OCI-LY3 (cell line): ENCODE measurements at regions not wholly inside any gene's neighbourhood (a gene's known extent, or its start where the extent isn't known, plus 50 kb on each side); places are given as distances from the start of the nearest gene placed in this dataset.

Experiments used
- H2AFZ ChIP-seq: fragments of 200-600, 300-600 bp; shearing (Covaris generic); 2 replicates; pipeline ENCODE4 v1.6.0; 2014; ENCODE audit warnings: antibody characterized with exemption, low read depth, low read length
- H3K27ac ChIP-seq: fragments of 200-600, 300-600 bp; sonication (generic); 2 replicates; pipeline ENCODE4 v1.5.1; 2014; ENCODE audit warnings: mild to moderate bottlenecking, low read length, moderate library complexity, mixed read lengths
- H3K27me3 ChIP-seq: fragments of 200-600, 300-600 bp; sonication (generic); 2 replicates; pipeline ENCODE4 v1.6.1; 2014; ENCODE audit warnings: low read depth, low read length, mixed read lengths
- H3K36me3 ChIP-seq: fragments of 200-600, 300-600 bp; sonication (generic); replicated peaks from 2 replicates; pipeline ENCODE3; 2014; ENCODE audit warnings: low read depth, low read length, mixed read lengths
- H3K4me1 ChIP-seq: fragments of 300-600, 200-600 bp; sonication (generic); 2 replicates; pipeline ENCODE4 v1.6.1; 2014; ENCODE audit warnings: low read length, mixed read lengths
- H3K4me2 ChIP-seq: fragments of 200-600, 300-600 bp; sonication (generic); 2 replicates; pipeline ENCODE4 v1.6.1; 2014; ENCODE audit warnings: low read length, mixed read lengths
- H3K4me3 ChIP-seq: fragments of 300-600, 200-600 bp; sonication (generic); 2 replicates; pipeline ENCODE4 v1.5.1; 2014; ENCODE audit warnings: antibody characterized with exemption, mild to moderate bottlenecking, low read length, moderate library complexity
- H3K79me2 ChIP-seq: fragments of 300-600, 200-600 bp; shearing (Covaris generic); 2 replicates; pipeline ENCODE4 v1.6.1; 2014; ENCODE audit warnings: mild to moderate bottlenecking, low read length, mixed read lengths
- H3K9ac ChIP-seq: fragments of 300-600, 200-600 bp; shearing (Covaris generic); 2 replicates; pipeline ENCODE4 v1.6.0; 2014; ENCODE audit warnings: mild to moderate bottlenecking, low read length, moderate library complexity
- H3K9me3 ChIP-seq: fragments of 200-600, 300-600 bp; shearing (Covaris generic); 2 replicates; pipeline ENCODE4 v1.6.1; 2014; ENCODE audit warnings: low read length, mixed read lengths; ENCODE audit not compliant: insufficient read depth
- H4K20me1 ChIP-seq: fragments of 200-600, 300-600 bp; sonication (generic); 2 replicates; pipeline ENCODE4 v1.6.1; 2016; ENCODE audit warnings: low read length, mixed read lengths; ENCODE audit not compliant: insufficient read depth
- EZH2phosphoT487 ChIP-seq: fragments of 200-600 bp; shearing (Covaris generic); IDR thresholded peaks from 2 replicates; pipeline ENCODE4 v1.6.1; 2018; ENCODE audit warnings: antibody characterized with exemption, mixed run types, low read depth
- TF ChIP-seq, protein P1 (sequence below): fragments of 200-600, 300-600 bp; sonication (generic); IDR thresholded peaks from 2 replicates; pipeline ENCODE4 v1.5.1; 2014; ENCODE audit warnings: antibody characterized with exemption, low read length, low read depth

GRCh38 chr18:45274026-45274425 lies 341.2 kb upstream of the SLC14A2 start:
- 0 out of 2 replicates have a peak, but pooled peaks cover 2% of the 10 kb centered on the region for H3K4me1 ChIP-seq
- no peak overlapping the region for H3K4me2 ChIP-seq
- peaks cover 10% of the 10 kb centered on the region; the same call in 1 of the 2 replicates for H3K9me3 ChIP-seq
- no peaks in the 10 kb centered on the region for H3K36me3 ChIP-seq
- H4K20me1 ChIP-seq = no peaks in the 10 kb centered on the region
- no peak overlapping the region for H2AFZ ChIP-seq
- H3K9ac ChIP-seq = no peak overlapping the region
- no peak overlapping the region for H3K27ac ChIP-seq
- no peaks in the 10 kb centered on the region for H3K79me2 ChIP-seq
- TF ChIP-seq, protein P1, sequence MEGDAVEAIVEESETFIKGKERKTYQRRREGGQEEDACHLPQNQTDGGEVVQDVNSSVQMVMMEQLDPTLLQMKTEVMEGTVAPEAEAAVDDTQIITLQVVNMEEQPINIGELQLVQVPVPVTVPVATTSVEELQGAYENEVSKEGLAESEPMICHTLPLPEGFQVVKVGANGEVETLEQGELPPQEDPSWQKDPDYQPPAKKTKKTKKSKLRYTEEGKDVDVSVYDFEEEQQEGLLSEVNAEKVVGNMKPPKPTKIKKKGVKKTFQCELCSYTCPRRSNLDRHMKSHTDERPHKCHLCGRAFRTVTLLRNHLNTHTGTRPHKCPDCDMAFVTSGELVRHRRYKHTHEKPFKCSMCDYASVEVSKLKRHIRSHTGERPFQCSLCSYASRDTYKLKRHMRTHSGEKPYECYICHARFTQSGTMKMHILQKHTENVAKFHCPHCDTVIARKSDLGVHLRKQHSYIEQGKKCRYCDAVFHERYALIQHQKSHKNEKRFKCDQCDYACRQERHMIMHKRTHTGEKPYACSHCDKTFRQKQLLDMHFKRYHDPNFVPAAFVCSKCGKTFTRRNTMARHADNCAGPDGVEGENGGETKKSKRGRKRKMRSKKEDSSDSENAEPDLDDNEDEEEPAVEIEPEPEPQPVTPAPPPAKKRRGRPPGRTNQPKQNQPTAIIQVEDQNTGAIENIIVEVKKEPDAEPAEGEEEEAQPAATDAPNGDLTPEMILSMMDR = no peak
- no peak for TF ChIP-seq EZH2phosphoT487
- H3K4me3 ChIP-seq = no peak overlapping the region
- 0 out of 2 replicates have a peak, but pooled peaks cover 6% of the 10 kb centered on the region for H3K27me3 ChIP-seq

DNA sequence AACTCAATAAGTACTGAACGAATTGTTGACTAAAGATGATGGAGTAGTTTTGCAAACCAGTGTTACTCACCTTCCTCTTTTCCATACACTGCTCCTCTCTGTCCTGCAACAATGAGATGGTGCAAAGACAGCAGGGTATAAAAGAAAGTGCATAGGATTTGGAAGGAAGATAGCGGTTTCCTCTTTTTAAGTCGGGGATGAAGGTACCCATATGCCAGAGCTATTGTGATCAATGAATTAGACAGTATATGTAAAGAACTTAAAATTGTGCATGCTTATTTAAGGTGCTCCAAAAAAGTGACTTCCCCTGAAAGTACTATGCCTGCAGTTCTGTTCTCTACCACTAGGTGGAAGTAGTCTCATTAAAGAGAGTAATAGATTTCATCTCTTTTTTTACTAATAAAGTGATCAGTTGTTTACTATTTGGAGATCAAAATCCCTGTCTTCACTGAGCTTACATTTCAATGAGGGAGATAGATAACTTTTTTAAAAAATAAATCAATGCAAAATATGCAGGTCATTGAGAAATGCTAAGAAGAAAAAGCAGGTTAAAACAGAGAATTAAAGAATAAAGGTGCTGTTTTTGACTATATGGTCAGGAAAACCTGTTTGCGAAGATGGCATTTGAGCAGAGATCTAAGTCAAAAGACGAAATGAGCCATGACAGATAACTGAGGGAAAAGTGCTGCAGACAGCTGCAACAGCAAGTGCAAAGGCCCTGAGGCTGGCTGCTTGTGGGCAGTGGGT lies 339.7 kb upstream of the SLC14A2 start:
- H3K9me3 ChIP-seq = peaks cover 10% of the 10 kb centered on the region; the same call in 1 of the 2 replicates
- H3K27me3 ChIP-seq = 0 out of 2 replicates have a peak, but pooled peaks cover 6% of the 10 kb centered on the region
- TF ChIP-seq, protein P1 = peak; percentile 100
- TF ChIP-seq EZH2phosphoT487 = no peak
- H3K4me3 ChIP-seq = no peak overlapping the region
- H3K27ac ChIP-seq = no peak overlapping the region
- no peaks in the 10 kb centered on the region for H3K79me2 ChIP-seq
- H3K36me3 ChIP-seq = no peaks in the 10 kb centered on the region
- no peak overlapping the region for H3K9ac ChIP-seq
- H4K20me1 ChIP-seq = no peaks in the 10 kb centered on the region
- no peak overlapping the region for H2AFZ ChIP-seq
- H3K4me1 ChIP-seq = 0 out of 2 replicates have a peak, but pooled peaks cover 2% of the 10 kb centered on the region
- no peak overlapping the region for H3K4me2 ChIP-seq

GRCh38 chr18:45276878-45277277 lies 338.4 kb upstream of the SLC14A2 start:
- no peaks in the 10 kb centered on the region for H4K20me1 ChIP-seq
- H3K9ac ChIP-seq = no peak overlapping the region
- no peaks in the 10 kb centered on the region for H3K36me3 ChIP-seq
- H3K9me3 ChIP-seq = peaks cover 10% of the 10 kb centered on the region; the same call in 1 of the 2 replicates
- 0 out of 2 replicates have a peak, but pooled peaks cover 6% of the 10 kb centered on the region for H3K27me3 ChIP-seq
- peaks cover 7% of the 10 kb centered on the region for H3K4me1 ChIP-seq
- H3K27ac ChIP-seq = no peak overlapping the region
- no peak overlapping the region for H3K4me2 ChIP-seq
- no peak for TF ChIP-seq EZH2phosphoT487
- TF ChIP-seq, protein P1 = no peak
- H2AFZ ChIP-seq = no peak overlapping the region
- no peaks in the 10 kb centered on the region for H3K79me2 ChIP-seq
- H3K4me3 ChIP-seq = no peak overlapping the region

GRCh38 chr18:45277908-45278307 lies 337.4 kb upstream of the SLC14A2 start:
- no peaks in the 10 kb centered on the region for H4K20me1 ChIP-seq
- no peak overlapping the region for H3K9ac ChIP-seq
- H3K27me3 ChIP-seq = 0 out of 2 replicates have a peak, but pooled peaks cover 6% of the 10 kb centered on the region
- peaks cover 10% of the 10 kb centered on the region; the same call in 1 of the 2 replicates for H3K9me3 ChIP-seq
- no peak overlapping the region for H3K4me3 ChIP-seq
- no peak overlapping the region for H3K27ac ChIP-seq
- no peaks in the 10 kb centered on the region for H3K36me3 ChIP-seq
- no peaks in the 10 kb centered on the region for H3K79me2 ChIP-seq
- H3K4me1 ChIP-seq = peaks cover 14% of the 10 kb centered on the region
- H2AFZ ChIP-seq = no peak overlapping the region
- TF ChIP-seq EZH2phosphoT487 = no peak
- TF ChIP-seq, protein P1 = no peak
- H3K4me2 ChIP-seq = no peak overlapping the region
